C1 segment of cervical spinal cord (tissue), 14 donors: ENCODE measurements at regions not wholly inside any gene's neighbourhood (a gene's known extent, or its start where the extent isn't known, plus 50 kb on each side); places are given as distances from the start of the nearest gene placed in this dataset.
"Not testable (repeated sequence)": the region's sequence is repeated elsewhere in the genome, so short reads cannot be mapped to it uniquely, and the experiment has no call there.

ENCODE experiments used
- DNase-seq, 14 donors: peaks; one replicate each; lab custom pipeline; 2025; lab: John Stamatoyannopoulos, UW

DNA sequence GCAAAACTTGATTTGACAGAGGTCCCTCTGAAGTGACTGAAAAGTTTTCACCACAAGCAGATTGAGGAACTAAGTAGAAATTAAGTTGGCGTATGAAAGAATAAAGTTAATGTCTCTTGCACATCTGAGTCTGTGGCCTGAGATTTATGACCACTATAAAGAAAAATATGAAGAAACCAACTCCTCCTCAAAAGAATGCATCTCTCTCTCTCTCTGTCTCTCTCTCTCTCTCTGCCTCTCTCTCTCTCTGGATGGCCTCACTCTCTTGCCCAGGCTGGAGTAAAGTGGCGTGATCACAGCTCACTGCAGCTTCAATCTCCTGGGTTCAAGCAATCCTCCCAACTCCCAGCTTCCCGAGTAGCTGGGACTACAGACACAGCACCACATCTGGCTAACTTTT, 55.2 kb downstream of the RPL22L1 start:
- no peak for DNase-seq

- DNase-seq: no peak
These were observed 56.7 kb downstream of the RPL22L1 start for GRCh38 chr3:170813266-170813665.

- peak; percentile 3 to 67 (median 45) for DNase-seq
These were observed 57.9 kb downstream of the RPL22L1 start for GRCh38 chr3:170811928-170812591.

GRCh38 chr3:170811515-170811914, 58.5 kb downstream of the RPL22L1 start:
- DNase-seq: no peak

DNA sequence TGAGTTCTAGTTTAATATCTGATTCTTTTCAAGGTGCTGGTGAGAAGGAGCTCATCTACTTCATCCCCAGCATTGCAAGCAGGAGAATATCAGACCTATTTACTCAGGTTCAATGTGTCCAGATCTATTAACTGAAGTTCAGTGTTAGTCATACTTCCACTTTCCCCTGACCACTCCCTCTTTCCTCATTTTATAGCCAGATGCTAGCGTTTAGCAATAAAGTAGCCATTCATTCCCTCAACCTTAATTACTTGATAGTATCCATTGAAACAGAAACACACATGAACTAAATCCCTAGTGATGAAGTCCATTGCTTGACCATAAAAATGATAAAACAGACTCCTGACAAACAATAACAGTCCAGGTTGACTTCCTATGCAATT, 60.0 kb downstream of the RPL22L1 start:
- no peak for DNase-seq

GRCh38 chr3:170809007-170809974, 60.7 kb downstream of the RPL22L1 start:
- DNase-seq: peak in 9 of 14 donors; percentile 2 to 48 (median 11)

DNA sequence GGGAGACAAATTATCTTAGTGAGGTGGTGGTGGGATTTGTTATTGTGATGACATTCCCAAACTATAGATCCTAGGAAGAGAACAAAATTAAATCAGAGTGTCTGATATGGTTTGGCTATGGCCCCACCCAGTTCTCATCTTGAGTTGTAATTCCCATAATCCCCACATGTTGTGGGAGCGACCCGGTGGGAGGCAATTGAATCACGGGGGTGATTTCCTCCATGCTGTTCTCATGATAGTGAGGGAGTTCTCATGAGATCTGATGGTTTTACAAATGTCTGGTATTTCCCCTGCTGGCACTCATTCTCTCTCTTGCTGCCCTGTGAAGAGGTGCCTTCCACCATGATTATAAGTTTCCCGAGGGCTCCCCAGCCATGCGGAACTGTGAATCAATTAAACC, 62.0 kb downstream of the RPL22L1 start:
- DNase-seq: no peak

DNA sequence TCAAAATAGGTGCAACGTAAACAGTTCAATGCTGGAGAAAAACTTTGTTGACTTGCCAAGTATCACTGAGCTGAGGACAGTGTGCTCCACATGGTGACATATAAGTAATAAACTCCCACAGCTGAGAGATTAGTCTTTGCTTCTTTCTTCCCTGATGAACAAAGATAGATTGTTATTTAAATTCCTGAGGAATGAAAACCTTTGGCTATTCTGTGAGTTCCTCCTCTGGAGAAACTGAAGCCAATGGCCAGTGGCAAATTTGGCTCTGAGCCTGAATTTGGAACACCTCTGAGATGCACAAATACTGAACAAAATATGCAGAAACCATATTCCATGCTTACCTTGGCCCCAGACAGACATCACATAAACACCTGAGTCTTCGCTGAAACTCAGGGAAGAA, 63.3 kb downstream of the RPL22L1 start:
- no peak for DNase-seq

DNA sequence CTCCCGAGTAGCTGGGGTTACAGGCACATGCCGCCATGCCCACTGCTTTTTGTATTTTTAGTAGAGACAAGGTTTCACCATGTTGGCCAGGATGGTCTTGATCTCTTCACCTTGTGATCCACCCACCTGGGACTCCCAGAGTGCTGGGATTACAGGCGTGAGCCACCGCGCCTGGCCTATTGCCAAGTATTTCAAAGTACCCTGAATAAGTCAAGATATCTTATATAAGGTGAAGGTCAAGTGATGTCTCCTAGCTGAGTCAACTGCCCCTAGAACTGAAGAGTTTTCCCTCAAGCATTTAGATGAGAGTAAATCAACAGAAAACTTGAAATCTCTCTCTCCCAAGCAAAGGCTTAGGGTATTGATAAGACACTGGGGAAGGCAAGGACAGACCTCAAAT, 63.9 kb downstream of the RPL22L1 start:
- no peak for DNase-seq

GRCh38 chr3:170805296-170805695, 64.7 kb downstream of the RPL22L1 start:
- DNase-seq: not testable (repeated sequence)

- DNase-seq: not testable (repeated sequence)
These were observed 65.4 kb downstream of the RPL22L1 start for GRCh38 chr3:170804634-170805033.

- no peak for DNase-seq
These were observed 65.9 kb downstream of the RPL22L1 start for GRCh38 chr3:170804078-170804477.

DNA sequence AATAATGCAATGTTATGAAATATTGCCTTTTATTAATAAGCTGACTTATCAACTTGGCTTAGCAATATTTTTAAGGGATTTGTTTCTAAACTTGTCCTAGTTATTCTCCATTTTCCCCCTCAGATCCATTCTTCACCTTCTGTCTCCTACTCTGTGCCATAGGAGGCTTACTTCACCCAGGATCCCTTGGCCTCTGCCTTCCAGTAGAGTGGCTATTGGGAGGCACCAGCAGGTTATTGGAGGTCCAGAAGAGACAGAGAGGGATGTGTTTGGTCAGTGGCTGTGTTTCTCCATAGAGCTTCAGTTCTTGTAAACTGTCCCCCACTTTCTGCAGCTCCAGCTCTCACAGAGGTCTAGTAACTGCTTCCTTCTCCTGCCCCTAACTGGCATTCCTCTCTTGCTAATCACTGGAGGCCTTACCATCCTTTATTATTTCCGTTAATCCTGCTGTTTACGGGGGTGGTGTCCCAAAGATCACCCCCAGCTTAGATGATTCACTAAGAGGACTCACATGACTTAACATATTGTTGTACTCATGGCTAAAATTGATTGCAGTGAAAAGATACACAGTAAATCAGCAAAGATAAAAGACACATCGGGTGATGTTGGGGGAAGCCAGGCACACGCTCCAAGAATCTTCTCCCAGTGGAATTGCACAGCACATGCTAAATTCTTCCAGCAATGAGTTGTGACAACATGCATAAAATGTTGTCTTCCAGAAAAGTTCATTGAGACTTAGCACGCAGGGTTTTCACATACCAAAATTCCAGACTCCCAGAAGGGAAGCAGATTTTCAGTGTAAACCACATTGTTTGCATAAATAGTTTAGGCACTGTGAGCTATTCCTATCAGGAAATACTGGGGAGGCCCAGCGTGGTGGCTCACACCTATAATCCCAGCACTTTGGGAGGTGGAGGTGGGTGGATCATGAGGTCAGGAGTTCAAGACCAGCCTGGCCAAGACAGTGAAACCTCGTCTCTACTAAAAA, 67.5 kb downstream of the RPL22L1 start:
- DNase-seq: no peak

DNA sequence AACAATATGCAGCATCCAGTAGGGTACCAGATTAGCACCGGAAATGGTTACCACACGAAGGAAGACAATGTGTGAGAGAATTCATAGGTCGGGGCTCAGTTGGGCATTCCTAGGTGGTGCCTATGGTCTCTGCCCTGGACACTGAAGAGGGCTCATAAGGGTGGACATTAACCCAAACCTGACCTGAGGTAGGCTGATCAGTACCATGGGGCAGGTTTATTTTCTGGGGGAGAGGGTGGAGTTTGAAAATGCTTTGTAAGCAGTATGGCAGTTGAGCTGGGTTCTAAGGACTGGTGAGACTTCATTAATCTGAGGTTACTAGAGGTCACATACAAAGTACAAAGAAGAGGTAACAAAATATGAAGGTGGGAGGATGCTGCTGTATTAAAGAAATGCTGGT, 68.4 kb downstream of the RPL22L1 start:
- DNase-seq: no peak

DNA sequence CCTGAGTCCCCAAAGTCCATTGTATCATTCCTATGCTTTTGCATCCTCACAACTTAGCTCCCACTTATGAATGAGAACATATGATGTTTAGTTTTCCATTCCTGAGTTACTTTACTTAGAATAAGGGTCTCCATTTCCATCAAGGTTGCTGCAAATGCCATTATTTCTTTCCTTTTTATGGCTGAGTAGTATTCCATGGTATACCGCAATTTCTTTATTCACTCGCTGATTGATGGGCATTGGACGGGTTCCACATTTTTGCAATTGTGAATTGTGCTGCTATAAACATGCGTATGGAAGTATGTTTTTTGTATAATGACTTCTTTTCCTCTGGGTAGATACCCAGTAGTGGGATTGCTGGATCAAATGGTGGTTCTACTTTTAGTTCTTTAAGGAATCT, 69.7 kb downstream of the RPL22L1 start:
- DNase-seq: not testable (repeated sequence)

GRCh38 chr3:170799009-170799408, 71.0 kb downstream of the RPL22L1 start:
- DNase-seq: no peak

DNA sequence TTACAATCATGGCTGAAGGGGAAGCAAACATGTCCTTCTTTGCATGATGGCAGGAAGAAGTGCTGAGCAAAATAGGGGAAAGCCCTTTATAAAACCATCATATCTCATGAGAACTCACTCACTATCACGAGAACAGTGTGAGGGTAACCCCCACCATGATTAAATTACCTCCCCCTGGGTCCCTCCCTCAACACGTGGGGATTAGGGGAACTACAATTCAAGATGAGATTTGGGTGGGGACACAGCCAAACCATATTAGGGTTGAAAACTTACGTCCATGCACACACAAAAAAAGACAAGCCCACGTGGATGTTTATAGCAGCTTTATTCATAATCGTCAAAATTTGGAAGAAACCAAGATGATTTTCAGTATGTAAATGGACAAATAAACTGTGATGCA, 72.3 kb downstream of the RPL22L1 start:
- no peak for DNase-seq

DNA sequence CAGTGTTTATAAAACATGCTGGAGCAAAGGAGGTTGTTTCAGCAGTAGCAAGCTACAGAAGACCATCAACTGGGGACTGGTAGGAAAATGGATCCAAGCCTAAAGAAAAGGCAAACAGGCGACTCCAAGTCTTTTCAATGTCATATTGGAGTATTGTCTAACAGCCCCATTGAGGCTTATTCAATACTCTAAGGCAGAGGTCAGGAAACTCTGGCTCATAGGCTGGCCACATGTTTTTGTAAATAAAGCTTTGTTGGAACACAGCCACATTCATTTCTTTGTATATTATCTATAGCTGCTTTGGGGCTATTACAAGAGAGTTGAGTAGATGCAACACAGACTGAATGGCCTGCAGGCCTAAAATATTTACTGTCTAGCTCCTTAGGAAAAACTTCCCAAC, 77.5 kb downstream of the RPL22L1 start:
- no peak for DNase-seq

- no peak for DNase-seq
These were observed 79.3 kb downstream of the RPL22L1 start for GRCh38 chr3:170790647-170791046.

GRCh38 chr3:170787464-170787863, 82.5 kb downstream of the RPL22L1 start:
- no peak for DNase-seq

DNA sequence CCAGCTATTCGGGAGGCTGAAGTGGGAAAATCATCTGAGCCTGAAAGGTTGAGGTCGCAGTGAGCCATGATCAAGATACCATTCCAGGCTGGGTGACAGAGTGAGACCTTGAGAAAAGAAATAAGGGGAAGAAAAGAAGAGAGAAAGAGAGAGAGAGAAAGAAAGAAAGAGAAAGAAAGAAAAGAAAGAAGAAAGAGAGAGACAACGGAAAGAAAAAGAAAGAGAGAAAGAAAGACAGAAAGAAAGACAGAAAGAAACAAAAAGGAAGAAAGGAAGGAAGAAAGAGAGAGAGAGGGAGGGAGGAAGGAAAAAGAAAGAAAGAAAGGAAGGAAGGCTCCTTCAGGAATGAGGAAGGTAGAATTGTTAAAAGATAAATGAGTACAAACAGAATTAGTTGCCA, 84.5 kb downstream of the RPL22L1 start:
- DNase-seq: no peak

- no peak for DNase-seq
These were observed 85.6 kb downstream of the RPL22L1 start for GRCh38 chr3:170784406-170784805.
